Adrenal gland (tissue), 9 donors: ENCODE measurements at regions not wholly inside any gene's neighbourhood (a gene's known extent, or its start where the extent isn't known, plus 50 kb on each side); places are given as distances from the start of the nearest gene placed in this dataset.

ENCODE experiments used
- DNase-seq, 7 donors: peaks; one replicate each; pipeline ENCODE4 v3.0.0-alpha.2; 2019 to 2020
- H3K27ac ChIP-seq, 5 donors: fragments of 200-600 bp; sonication (generic) in 4 of 5; 1 replicate in 3 of 5; 2 replicates in 2 of 5; pipeline versions ENCODE4 v1.5.1 to v1.8.0; 2016 to 2020; ENCODE audit warnings: mild to moderate bottlenecking in 1 of 5
- H3K27me3 ChIP-seq: fragments of 200-600 bp; 2 replicates; pipeline ENCODE4 v1.8.0; 2021
- H3K36me3 ChIP-seq, 2 donors: fragments of 200-600 bp; replicated peaks in 1 of 2; 1 replicate in 1 of 2; 2 replicates in 1 of 2; pipeline versions ENCODE4 v1.5.1 to v1.8.0; 2018 to 2022
- H3K4me1 ChIP-seq, 2 donors: fragments of 200-600 bp; replicated peaks in 1 of 2; 1 replicate in 1 of 2; 2 replicates in 1 of 2; pipeline versions ENCODE4 v1.5.1 to v1.8.0; 2018 to 2021
- H3K4me3 ChIP-seq, 4 donors: fragments of 200-600 bp; sonication (generic) in 3 of 4; one replicate each; pipeline ENCODE4 v1.5.1; 2016 to 2018
- H3K9me3 ChIP-seq, 3 donors: fragments of 200-600 bp; sonication (generic) in 1 of 3; replicated peaks in 1 of 3; 1 replicate in 2 of 3; 2 replicates in 1 of 3; pipeline versions ENCODE4 v1.5.1 to v1.8.0; 2016 to 2021
- POLR2A ChIP-seq, 2 donors: fragments of 450-650 bp; IDR thresholded peaks; one replicate each; pipeline ENCODE4 v1.6.1; 2017; ENCODE audit warnings: antibody characterized with exemption in 2 of 2, mild to moderate bottlenecking in 2 of 2, moderate library complexity in 1 of 2
- WGBS, 4 donors: extraction: QIAGEN DNeasy Blood & Tissue Kit in 2 of 4; methylation state at CpG; one replicate each; pipeline versions ENCODE4 v1.1.5 to v1.1.7; 2013 to 2017; 5-methylcytosine and 5-hydroxymethylcytosine counted together
- intact Hi-C, 2 donors: fragments of 100-400 bp; cut with DNase I; formaldehyde crosslinking; loops; one replicate each; pipeline versions ENCODE4 v1.14.1 to v1.15.0; 2022 to 2023
- TF ChIP-seq, protein P1 (sequence below), 6 experiments: fragments of 450-650 bp in 4 of 6; fragments of 200-600 bp in 2 of 6; sonication (generic) in 1 of 6; IDR thresholded peaks; 1 replicate in 5 of 6; 2 replicates in 1 of 6; pipeline versions ENCODE4 v1.5.1 to v1.8.0; 2016 to 2021; ENCODE audit warnings: antibody characterized with exemption in 6 of 6, mild to moderate bottlenecking in 2 of 6, moderate library complexity in 1 of 6
- donor health status: healthy with polysubstance abuse.
- donor health status: Bipolar disorder and iron deficiency.
- donor health status: DM: yes; HTN: yes; CAD: no.
- donor health status: DM: no; HTN: no; CAD: no.
- donor health status: DM: no; HTN: no; CAD: no.

DNA sequence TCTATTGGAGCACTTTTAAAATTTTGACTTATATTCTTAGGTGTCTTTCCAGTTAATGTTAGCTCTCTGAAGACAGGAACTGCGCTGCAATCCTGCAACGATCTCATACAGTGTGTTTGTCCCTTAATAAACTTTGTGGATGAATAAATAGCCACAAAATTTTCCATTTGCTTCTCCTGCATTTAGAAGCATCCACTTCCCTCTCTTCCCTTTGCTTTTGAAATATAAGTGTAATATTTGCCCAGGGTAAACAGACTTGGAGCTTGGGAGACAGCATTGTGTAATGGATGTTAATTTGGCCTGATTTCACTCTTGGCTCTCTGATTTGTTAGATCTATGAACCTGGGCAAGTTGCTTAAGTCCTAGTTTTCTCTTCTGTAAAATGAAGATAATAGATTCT lies 58.2 kb upstream of the CD28 start:
- Histone ChIP-seq H3K27ac (no peak overlapping the region), H3K27me3 (no peaks in the 10 kb centered on the region), H3K4me1 (peaks cover 20 to 29% of the 10 kb centered on the region in 2 donors), H3K9me3 (no peaks in the 10 kb centered on the region), H3K36me3 (no peaks in the 10 kb centered on the region), H3K4me3 (no peak overlapping the region)
- intact Hi-C loops, result no loop called here
- no peak for TF ChIP-seq POLR2A (IDR thresholded peaks at IDR 0.05)
- TF ChIP-seq, protein P1, sequence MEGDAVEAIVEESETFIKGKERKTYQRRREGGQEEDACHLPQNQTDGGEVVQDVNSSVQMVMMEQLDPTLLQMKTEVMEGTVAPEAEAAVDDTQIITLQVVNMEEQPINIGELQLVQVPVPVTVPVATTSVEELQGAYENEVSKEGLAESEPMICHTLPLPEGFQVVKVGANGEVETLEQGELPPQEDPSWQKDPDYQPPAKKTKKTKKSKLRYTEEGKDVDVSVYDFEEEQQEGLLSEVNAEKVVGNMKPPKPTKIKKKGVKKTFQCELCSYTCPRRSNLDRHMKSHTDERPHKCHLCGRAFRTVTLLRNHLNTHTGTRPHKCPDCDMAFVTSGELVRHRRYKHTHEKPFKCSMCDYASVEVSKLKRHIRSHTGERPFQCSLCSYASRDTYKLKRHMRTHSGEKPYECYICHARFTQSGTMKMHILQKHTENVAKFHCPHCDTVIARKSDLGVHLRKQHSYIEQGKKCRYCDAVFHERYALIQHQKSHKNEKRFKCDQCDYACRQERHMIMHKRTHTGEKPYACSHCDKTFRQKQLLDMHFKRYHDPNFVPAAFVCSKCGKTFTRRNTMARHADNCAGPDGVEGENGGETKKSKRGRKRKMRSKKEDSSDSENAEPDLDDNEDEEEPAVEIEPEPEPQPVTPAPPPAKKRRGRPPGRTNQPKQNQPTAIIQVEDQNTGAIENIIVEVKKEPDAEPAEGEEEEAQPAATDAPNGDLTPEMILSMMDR (IDR thresholded peaks at IDR 0.05), result no peak
- WGBS, 4 donors, result 64 to 76% (median 69%) methylated on average over 2 of the region's 2 CpGs
- DNase-seq, result no peak

- 90 to 95% (median 91%) methylated on average over 4 of the region's 4 CpGs for WGBS, 4 donors
- TF ChIP-seq, protein P1 (IDR thresholded peaks at IDR 0.05), result no peak
- no peak for TF ChIP-seq POLR2A (IDR thresholded peaks at IDR 0.05)
These were observed 57.1 kb upstream of the CD28 start for GRCh38 chr2:203649176-203649814.

GRCh38 chr2:203650860-203651613 lies 55.4 kb upstream of the CD28 start:
- peak overlapping the region in 3 of 5 donors; percentile 19 to 73 (median 23) for H3K27ac ChIP-seq
- TF ChIP-seq POLR2A (IDR thresholded peaks at IDR 0.05), result no peak
- TF ChIP-seq, protein P1 (IDR thresholded peaks at IDR 0.05), result peak; percentile 14 to 57 (median 44)
- no peaks in the 10 kb centered on the region for H3K27me3 ChIP-seq
- no peaks in the 10 kb centered on the region for H3K9me3 ChIP-seq
- H3K36me3 ChIP-seq, result no peaks in the 10 kb centered on the region
- intact Hi-C loops, result no loop called here
- H3K4me1 ChIP-seq, result peaks cover 20 to 29% of the 10 kb centered on the region in 2 donors
- no peak overlapping the region for H3K4me3 ChIP-seq
- peak in 5 of 7 donors; percentile 21 to 51 (median 31) for DNase-seq
- 49 to 55% (median 54%) methylated on average over 4 of the region's 4 CpGs for WGBS, 4 donors

More at GRCh38 chr2:203649176-203649814, 57.1 kb upstream of the CD28 start:
- intact Hi-C loops, result no loop called here
- H3K4me3 ChIP-seq, result no peak overlapping the region
- no peak for DNase-seq
- peaks cover 20 to 29% of the 10 kb centered on the region in 2 donors for H3K4me1 ChIP-seq
- H3K9me3 ChIP-seq, result no peaks in the 10 kb centered on the region
- H3K27me3 ChIP-seq, result no peaks in the 10 kb centered on the region
- H3K27ac ChIP-seq, result peak overlapping the region; percentile 16 to 79 (median 23)
- no peaks in the 10 kb centered on the region for H3K36me3 ChIP-seq

DNA sequence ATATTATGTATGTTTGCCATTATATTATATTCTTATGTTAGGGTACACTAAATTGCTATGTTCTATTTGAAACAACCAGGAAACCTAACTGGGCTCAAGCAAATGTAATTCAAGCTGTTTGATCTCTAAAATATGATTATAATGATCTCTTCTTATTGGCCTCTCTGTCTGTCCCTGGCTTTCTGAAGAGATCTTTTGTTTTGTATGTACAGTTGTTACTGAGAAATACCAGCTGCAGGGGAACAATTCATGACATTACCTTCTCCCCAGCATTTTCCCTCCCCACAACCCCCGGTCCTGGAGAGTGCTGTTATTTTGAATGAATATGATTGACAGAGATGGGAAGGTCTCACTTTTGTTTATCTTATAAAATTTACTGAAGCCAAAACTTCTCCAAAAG lies 54.8 kb upstream of the CD28 start:
- intact Hi-C loops, result no loop called here
- Histone ChIP-seq H3K27ac (no peak overlapping the region), H3K4me1 (peaks cover 20 to 31% of the 10 kb centered on the region in 2 donors), H3K36me3 (no peaks in the 10 kb centered on the region), H3K4me3 (no peak overlapping the region), H3K27me3 (no peaks in the 10 kb centered on the region), H3K9me3 (no peaks in the 10 kb centered on the region)
- DNase-seq, result no peak
- 17 to 77% (median 55%) methylated on average over 1 of the region's 1 CpG for WGBS, 4 donors
- no peak for TF ChIP-seq POLR2A (IDR thresholded peaks at IDR 0.05)
- TF ChIP-seq, protein P1 (IDR thresholded peaks at IDR 0.05), result peak in 1 of 6 experiments; percentile 2
